ENCODE measurements at regions not wholly inside any gene's neighbourhood (a gene's known extent, or its start where the extent isn't known, plus 50 kb on each side); places are given as distances from the start of the nearest gene placed in this dataset.

GRCh38 chr9:86705490-86705889, 241.8 kb downstream of the GAS1 start:
- no peaks in the 10 kb centered on the region for H3K27me3 ChIP-seq
- no peaks in the 10 kb centered on the region for H3K9me3 ChIP-seq
- H3K4me1 ChIP-seq = peaks cover 0 to 5% of the 10 kb centered on the region in 2 donors
- intact Hi-C loops (cut with DNase I) = no loop called here
- DNase-seq (ENCODE audit: low spot score in 2 of 2) = no peak
- H3K27ac ChIP-seq = no peak overlapping the region
- H3K4me3 ChIP-seq = no peak overlapping the region
- no peak for TF ChIP-seq CTCF (IDR thresholded peaks at IDR 0.05)
- no peaks in the 10 kb centered on the region for H3K36me3 ChIP-seq

DNA sequence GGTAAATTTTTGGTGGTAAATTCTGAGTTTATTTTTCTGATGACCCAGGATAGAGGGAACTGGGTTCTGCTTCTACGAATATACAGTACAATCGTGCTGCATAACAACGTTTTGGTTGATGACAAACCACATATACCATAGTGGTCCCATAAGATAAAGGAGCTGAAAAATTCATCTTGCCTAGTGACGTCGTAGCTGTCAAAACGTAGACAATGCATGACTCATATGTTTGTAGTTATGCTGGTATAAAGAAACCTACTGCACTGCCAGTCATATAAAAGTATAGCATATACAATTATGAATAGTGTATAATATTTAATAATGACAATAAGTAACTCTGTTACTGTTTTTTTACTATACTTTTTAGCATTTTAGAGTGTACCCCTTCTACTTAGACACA, 244.0 kb downstream of the GAS1 start:
- no peak for TF ChIP-seq CTCF (IDR thresholded peaks at IDR 0.05)
- no peak for DNase-seq (ENCODE audit: low spot score in 2 of 2)
- Histone ChIP-seq H3K4me1 (peaks cover 0 to 11% of the 10 kb centered on the region in 2 donors), H3K27ac (no peak overlapping the region), H3K36me3 (no peaks in the 10 kb centered on the region), H3K27me3 (no peaks in the 10 kb centered on the region), H3K9me3 (no peaks in the 10 kb centered on the region), H3K4me3 (no peak overlapping the region)
- intact Hi-C loops (cut with DNase I) = no loop called here

GRCh38 chr9:86700629-86701028, 246.7 kb downstream of the GAS1 start:
- peak in 1 of 2 donors; percentile 73 for DNase-seq (ENCODE audit: low spot score in 2 of 2)
- Histone ChIP-seq H3K4me3 (no peak overlapping the region), H3K27me3 (no peaks in the 10 kb centered on the region), H3K36me3 (no peaks in the 10 kb centered on the region), H3K4me1 (peaks cover 0 to 11% of the 10 kb centered on the region in 2 donors), H3K27ac (peak overlapping the region; percentile 9 to 33), H3K9me3 (no peaks in the 10 kb centered on the region)
- intact Hi-C loops (cut with DNase I) = no loop called here
- TF ChIP-seq CTCF (IDR thresholded peaks at IDR 0.05) = no peak

- intact Hi-C loops (cut with DNase I) = no loop called here
These were observed 249.3 kb downstream of the GAS1 start for GRCh38 chr9:86697999-86698398.

DNA sequence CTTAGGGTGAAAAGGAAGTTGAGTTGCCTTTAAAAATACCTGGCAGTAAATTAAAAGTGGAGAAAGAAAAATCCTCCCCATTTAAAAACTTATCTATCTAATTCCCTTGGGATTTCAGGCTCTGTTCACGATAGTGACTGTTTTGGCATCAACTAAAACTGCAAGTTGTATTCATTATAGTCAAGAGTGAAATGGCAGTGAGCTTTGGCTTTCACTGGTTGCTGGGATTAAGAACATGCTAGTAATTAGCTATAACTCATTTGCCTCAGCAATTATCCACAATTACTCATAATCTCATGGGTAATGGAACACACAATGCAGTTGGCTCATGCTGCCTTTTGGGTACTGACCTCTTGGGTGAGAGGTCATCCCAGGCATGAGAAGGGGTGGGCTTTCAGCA, 250.1 kb downstream of the GAS1 start:
- DNase-seq (ENCODE audit: low spot score in 2 of 2) = no peak
- Histone ChIP-seq H3K4me1 (peaks cover 0 to 11% of the 10 kb centered on the region in 2 donors), H3K27ac (no peak overlapping the region), H3K27me3 (no peaks in the 10 kb centered on the region), H3K4me3 (no peak overlapping the region), H3K9me3 (no peaks in the 10 kb centered on the region), H3K36me3 (no peaks in the 10 kb centered on the region)
- intact Hi-C loops (cut with DNase I) = no loop called here
- no peak for TF ChIP-seq CTCF (IDR thresholded peaks at IDR 0.05)

More at GRCh38 chr9:86697999-86698398, 249.3 kb downstream of the GAS1 start:
- Histone ChIP-seq H3K4me1 (peaks cover 0 to 11% of the 10 kb centered on the region in 2 donors), H3K27ac (no peak overlapping the region), H3K9me3 (no peaks in the 10 kb centered on the region), H3K4me3 (no peak overlapping the region), H3K27me3 (no peaks in the 10 kb centered on the region), H3K36me3 (no peaks in the 10 kb centered on the region)
- DNase-seq (ENCODE audit: low spot score in 2 of 2) = no peak
- TF ChIP-seq CTCF (IDR thresholded peaks at IDR 0.05) = no peak

GRCh38 chr9:86695910-86696424, 251.3 kb downstream of the GAS1 start:
- Histone ChIP-seq H3K9me3 (no peaks in the 10 kb centered on the region), H3K4me1 (peaks cover 0 to 10% of the 10 kb centered on the region in 2 donors), H3K4me3 (no peak overlapping the region), H3K27ac (no peak overlapping the region), H3K36me3 (no peaks in the 10 kb centered on the region), H3K27me3 (no peaks in the 10 kb centered on the region)
- intact Hi-C loops (cut with DNase I) = no loop called here
- DNase-seq (ENCODE audit: low spot score in 2 of 2) = no peak
- no peak for TF ChIP-seq CTCF (IDR thresholded peaks at IDR 0.05)
